ENCODE measurements at regions not wholly inside any gene's neighbourhood (a gene's known extent, or its start where the extent isn't known, plus 50 kb on each side); places are given as distances from the start of the nearest gene placed in this dataset.

DNA sequence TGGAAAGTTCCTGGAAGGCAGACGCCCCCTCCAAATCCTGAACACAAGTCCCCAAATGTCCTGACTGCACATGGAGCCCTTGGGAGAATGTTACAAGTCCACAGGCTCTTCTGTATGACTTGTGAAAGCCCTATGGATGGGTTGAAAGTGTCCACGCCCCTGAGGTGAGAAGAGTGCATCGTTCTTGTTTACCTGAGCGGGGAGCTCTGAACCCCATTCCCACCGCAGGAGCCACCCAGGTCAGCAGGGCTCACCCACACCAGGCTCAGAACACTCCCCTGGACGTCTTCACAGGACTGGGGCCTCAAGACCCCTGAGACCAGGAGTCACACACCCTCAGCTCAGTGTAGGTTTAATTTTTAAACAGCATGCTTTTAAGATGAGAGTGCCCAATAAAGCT lies 84.2 kb upstream of the TMEM18 start:
- no peak overlapping the region for H3K14ac ChIP-seq (ENCODE audit: insufficient read length)
- H3K79me1 ChIP-seq (ENCODE audit: low read depth, low read length) = no peaks in the 10 kb centered on the region
- no peak overlapping the region for H3K56ac ChIP-seq (replicated peaks; ENCODE audit: insufficient read length, low read depth, low read length)
- no peak overlapping the region for H4K91ac ChIP-seq (replicated peaks; ENCODE audit: insufficient read length, low read length)
- no peak overlapping the region for H2BK12ac ChIP-seq (ENCODE audit: low read depth, low read length)
- no peaks in the 10 kb centered on the region for H3K36me3 ChIP-seq (ENCODE audit: control insufficient read depth in 2 of 4, insufficient read depth in 4 of 4, low read length in 3 of 4)
- no peak overlapping the region for H3K18ac ChIP-seq (ENCODE audit: extremely low read depth, low read length)
- no peak for FAIRE-seq
- no peak overlapping the region for H4K5ac ChIP-seq (ENCODE audit: insufficient read length, low read depth, low read length)
- H4K8ac ChIP-seq (ENCODE audit: extremely low read depth, insufficient read depth, low read length) = no peak overlapping the region
- H3K27ac ChIP-seq (ENCODE audit: low read depth, low read length) = no peak overlapping the region
- ChIA-PET CTCF (ENCODE audit: partially characterized antibody) (interaction anchor here (0.7 to 1.8 kb wide), 8 partner anchors 9 to 379 kb away, joined by 3 to 6 read pairs (median 4); no protein-coding TSS in a partner anchor), POLR2A (ENCODE audit: partially characterized antibody) (no interaction called here)
- no peak overlapping the region for H2AFZ ChIP-seq (ENCODE audit: low read length)
- H3K79me2 ChIP-seq (ENCODE audit: control insufficient read depth in 1 of 2, insufficient read depth in 2 of 2, low read length in 2 of 2) = no peaks in the 10 kb centered on the region; a peak in 1 of 4 replicates
- no peak overlapping the region for H2BK20ac ChIP-seq (ENCODE audit: low read length)
- no peak overlapping the region for H3K4me3 ChIP-seq (ENCODE audit: extremely low read depth in 1 of 4, insufficient read depth in 2 of 4, low read depth in 3 of 4, low read length in 4 of 4)
- no peak overlapping the region for H3K4me2 ChIP-seq (ENCODE audit: insufficient read depth in 1 of 2, low read depth in 2 of 2, low read length in 2 of 2)
- H3K4me1 ChIP-seq (replicated peaks in 1 of 4; ENCODE audit: control insufficient read depth in 3 of 4, insufficient read depth in 4 of 4, low read length in 3 of 4) = peaks cover 0 to 2% (median under 1%) of the 10 kb centered on the region in 4 experiments; a peak in 2 of 7 replicates
- TF ChIP-seq RAD21 (IDR thresholded peaks at IDR 0.05 in 1 of 2, conservative IDR thresholded peaks at IDR 0.05 in 1 of 2; ENCODE audit: low read depth in 2 of 2, low read length in 2 of 2) (peak in 1 of 2 experiments; percentile 9; a peak in 1 of 4 replicates), RBBP5 (IDR thresholded peaks at IDR 0.05; ENCODE audit: borderline replicate concordance, low read depth, low read length) (no peak)
- no peak overlapping the region for H2BK15ac ChIP-seq (ENCODE audit: low read length)
- no peak overlapping the region for H3K23ac ChIP-seq (ENCODE audit: insufficient read length)
- no peak overlapping the region for H2BK120ac ChIP-seq (replicated peaks; ENCODE audit: low read depth, low read length)
- no peaks in the 10 kb centered on the region for H4K20me1 ChIP-seq (replicated peaks in 1 of 2; ENCODE audit: control insufficient read depth in 1 of 2, insufficient read depth in 2 of 2, low read length in 2 of 2)
- H3K9me3 ChIP-seq (ENCODE audit: insufficient read depth in 2 of 2, low read depth in 1 of 2, low read length in 1 of 2) = no peaks in the 10 kb centered on the region; a peak in 1 of 4 replicates
- H3K9ac ChIP-seq (replicated peaks in 1 of 4; ENCODE audit: extremely low read depth in 1 of 4, low read depth in 3 of 4, low read length in 3 of 4) = no peak overlapping the region
- no peaks in the 10 kb centered on the region for H3K23me2 ChIP-seq (ENCODE audit: low read depth, low read length)
- H3K4ac ChIP-seq (replicated peaks; ENCODE audit: insufficient read length, low read depth, low read length) = no peak overlapping the region
- H2BK5ac ChIP-seq (ENCODE audit: low read depth, low read length) = no peak overlapping the region
- H3K27me3 ChIP-seq (replicated peaks in 1 of 4; ENCODE audit: control insufficient read depth in 3 of 4, extremely low read depth in 1 of 4, insufficient read depth in 3 of 4, low read length in 3 of 4) = no peaks in the 10 kb centered on the region
- DNase-seq (ENCODE audit: low read depth in 1 of 2, low spot score in 2 of 2) = no peak
- H2AK5ac ChIP-seq (ENCODE audit: low read depth, low read length) = no peak overlapping the region
- 68% methylated on average over 6 of the region's 6 CpGs; no CpG with 5 or more reads in 1 of the 2 experiments for WGBS, 2 experiments (ENCODE audit: extremely low coverage in 1 of 2, insufficient coverage in 1 of 2, insufficient read length in 1 of 2, insufficient replicate concordance in 2 of 2, low coverage in 1 of 2, low lambda C conversion rate in 2 of 2, missing lambda C conversion rate in 1 of 2)
